GM18499 (cell line): ENCODE measurements at regions not wholly inside any gene's neighbourhood (a gene's known extent, or its start where the extent isn't known, plus 50 kb on each side); places are given as distances from the start of the nearest gene placed in this dataset.
"Not testable (repeated sequence)": the region's sequence is repeated elsewhere in the genome, so short reads cannot be mapped to it uniquely, and the experiment has no call there.

ENCODE experiments used
- ATAC-seq: cut with Tn5 transposase; IDR thresholded peaks from one replicate; pipeline ENCODE4 v1.9.1; 2021; ENCODE audit warnings: moderate number of reproducible peaks; ENCODE audit not compliant: insufficient read depth, unreplicated experiment

- no peak for ATAC-seq
These were observed 269.4 kb downstream of the AMY1C start for GRCh38 chr1:104018922-104019674.

DNA sequence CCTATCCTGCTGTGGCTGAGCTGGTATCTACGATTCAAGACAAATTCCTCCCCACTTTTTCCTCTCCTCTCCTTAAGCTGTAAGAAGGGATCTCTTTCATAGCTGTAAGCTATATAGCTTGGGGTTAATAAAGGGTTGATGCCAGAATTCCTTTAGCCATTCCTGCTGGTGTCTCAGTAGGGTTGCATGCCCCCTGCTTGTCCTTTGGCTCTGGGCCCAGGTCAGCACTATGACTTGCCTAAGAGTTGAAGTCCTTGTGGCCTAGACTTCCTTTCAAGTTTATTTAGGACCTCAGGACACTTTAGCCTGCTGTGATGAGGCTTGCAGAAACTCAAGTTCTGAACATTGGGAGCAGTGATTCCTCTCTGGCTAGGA is 270.0 kb downstream of the AMY1C start:
- ATAC-seq, result no peak

GRCh38 chr1:104028416-104029035 is 278.8 kb downstream of the AMY1C start:
- ATAC-seq, result no peak

DNA sequence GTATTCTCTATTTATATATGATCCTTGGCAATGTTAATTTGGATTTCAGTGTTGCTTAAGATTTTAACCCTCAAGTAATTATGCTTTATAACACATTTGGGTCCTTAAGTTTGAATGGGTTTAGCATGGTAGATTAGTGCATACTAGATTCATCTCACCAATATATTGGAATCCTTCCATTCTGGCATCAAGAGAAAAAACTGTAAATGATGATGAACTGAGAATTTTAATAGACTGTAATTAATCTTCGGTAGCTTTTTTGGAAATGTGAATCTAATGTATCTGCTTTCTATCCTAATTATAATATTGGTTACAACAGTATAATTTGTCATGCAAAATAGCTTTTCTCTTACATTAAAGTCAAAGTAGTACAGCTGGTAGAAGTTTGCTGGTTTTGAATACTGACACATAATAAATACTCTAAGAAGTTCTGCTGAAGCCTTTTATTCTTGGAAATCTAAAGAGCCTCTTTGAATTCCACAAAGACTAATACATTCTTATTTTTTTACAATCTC is 279.8 kb downstream of the AMY1C start:
- ATAC-seq, result no peak

DNA sequence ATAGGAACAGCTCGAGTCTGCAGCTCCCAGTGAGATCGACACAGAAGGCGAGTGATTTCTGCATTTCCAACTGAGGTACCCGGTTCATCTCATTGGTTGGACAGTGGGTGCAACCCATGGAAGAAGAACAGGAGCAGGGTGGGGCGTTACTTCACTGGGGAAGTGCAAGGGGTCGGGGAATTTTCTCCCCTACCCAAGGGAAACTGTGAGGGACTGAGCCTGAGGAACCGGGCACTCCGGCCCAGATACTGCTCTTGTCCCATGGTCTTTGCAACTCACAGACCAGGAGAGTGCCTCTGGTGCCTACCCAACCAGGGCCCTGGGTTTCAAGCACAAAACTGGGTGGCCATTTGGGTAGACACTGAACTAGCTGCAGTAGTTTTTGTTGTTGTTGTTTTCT is 307.1 kb downstream of the AMY1C start:
- no peak for ATAC-seq

- not testable (repeated sequence) for ATAC-seq
These were observed 307.7 kb downstream of the AMY1C start for GRCh38 chr1:104057219-104057898.

DNA sequence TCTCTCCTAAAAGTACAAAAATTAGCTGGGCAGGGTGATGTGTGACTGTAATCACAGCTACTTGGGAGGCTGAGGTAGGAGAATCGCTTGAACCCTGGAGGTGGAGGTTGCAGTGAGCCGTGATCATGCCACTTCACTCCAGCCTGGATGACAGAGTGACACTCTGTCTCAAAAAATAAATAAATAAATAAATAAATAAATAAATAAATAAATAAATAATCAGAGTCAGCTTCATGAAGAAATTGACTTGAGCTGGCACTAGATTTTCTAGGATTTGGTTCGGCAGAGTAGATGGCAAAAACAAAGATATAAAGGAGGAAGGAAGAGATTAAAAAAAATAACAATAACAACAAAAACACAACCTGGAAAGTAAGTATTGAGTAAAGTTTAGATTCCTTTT is 311.9 kb downstream of the AMY1C start:
- not testable (repeated sequence) for ATAC-seq

DNA sequence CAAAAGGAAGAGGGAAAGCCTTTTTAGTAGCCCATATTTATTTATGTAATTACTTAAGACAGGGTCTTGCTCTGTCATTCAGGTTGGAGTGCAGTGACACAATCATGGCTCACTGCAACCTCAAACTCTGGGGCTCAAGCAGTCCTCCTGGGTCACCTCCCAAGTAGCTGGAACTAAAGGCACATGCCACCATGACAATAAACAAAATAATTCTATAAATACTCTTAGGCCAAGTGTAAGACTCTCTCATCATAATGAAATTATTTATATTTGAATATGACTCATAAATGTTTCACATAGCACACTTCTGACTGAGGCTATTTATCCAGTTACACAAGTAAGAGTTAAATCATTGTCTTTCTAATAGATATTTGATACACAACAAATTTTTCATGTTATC is 314.7 kb downstream of the AMY1C start:
- ATAC-seq, result no peak

- no peak for ATAC-seq
These were observed 323.2 kb downstream of the AMY1C start for GRCh38 chr1:104072915-104073371.

- no peak for ATAC-seq
These were observed 323.8 kb downstream of the AMY1C start for GRCh38 chr1:104073463-104073902.

DNA sequence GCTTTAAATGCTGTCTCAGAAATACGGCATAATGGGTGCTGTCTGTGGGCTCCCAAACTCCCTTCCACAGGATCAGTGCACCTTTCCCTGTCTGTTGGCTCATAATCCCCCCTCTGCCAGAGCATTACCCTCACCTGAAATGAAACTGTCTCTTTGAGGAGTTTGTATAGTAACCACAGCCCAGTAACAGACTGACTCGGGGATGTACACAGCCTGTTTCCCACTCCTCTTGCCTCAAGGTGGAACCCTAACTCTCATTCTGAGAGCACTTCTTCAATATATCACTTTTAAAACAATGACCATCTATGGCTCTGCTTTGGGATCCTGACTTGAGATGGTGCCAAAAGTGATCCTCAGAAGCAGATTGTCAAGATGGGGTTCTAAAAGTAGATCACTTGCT is 332.5 kb downstream of the AMY1C start:
- ATAC-seq, result no peak

- ATAC-seq, result no peak
These were observed 334.7 kb downstream of the AMY1C start for GRCh38 chr1:104084380-104084779.

GRCh38 chr1:104092698-104093097 is 343.0 kb downstream of the AMY1C start:
- no peak for ATAC-seq

DNA sequence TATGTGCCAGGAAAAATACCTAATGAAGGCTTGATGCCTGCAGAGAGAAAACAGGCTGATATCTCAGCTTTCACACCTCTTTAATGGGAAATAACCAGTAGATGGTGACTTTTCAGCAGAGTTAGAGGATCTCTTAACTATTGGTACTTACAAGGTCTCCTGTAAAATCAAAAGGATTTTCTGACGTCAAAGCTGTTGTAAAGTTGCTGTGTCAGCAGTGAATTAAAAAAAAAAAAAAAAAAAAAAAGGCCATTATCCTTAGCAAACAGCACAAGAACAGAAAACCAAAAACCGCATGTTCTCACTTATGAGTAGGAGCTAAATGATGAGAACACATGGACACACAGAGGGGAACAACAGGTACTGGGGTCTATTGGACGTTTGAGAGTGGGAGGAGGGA is 349.1 kb downstream of the AMY1C start:
- ATAC-seq, result no peak

GRCh38 chr1:104100115-104100514 is 350.4 kb downstream of the AMY1C start:
- no peak for ATAC-seq

DNA sequence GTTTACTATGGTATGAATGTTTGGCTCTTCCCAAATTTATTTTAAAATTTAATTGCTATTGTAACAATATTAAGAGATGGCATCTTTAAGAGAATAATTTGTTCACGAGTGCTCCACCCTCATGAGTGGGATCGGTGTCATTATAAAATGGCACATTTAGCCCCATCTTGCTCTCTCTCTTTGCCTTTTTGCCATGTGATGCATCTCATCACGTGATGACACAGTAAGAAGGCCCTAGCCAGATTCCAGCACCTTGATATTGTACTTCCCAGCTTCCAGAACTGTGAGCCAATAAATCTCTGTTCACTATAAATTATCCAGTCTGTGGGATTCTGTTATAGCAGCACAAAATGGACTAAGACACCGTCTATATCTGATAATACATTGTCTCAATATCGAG is 355.8 kb downstream of the AMY1C start:
- ATAC-seq, result no peak

DNA sequence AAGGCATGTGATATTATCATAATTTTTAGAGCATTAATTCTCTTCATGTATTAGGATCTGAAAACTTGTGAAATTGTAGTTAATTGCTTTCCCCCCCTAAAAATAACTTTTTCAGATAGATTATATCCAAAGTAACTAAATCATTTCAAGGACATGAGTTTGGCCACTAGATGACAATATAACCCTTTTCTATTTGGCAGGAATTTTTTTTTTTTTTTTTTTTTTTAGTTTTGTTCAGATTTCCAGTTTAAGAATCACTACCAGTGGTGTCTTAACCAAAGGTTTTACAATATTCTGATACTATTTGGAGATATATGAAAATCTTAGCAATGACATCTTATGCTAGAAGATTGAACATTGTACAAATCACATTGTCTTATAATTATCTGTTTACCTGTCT is 370.8 kb downstream of the AMY1C start:
- ATAC-seq, result no peak

GRCh38 chr1:104121271-104121670 is 371.6 kb downstream of the AMY1C start:
- no peak for ATAC-seq

GRCh38 chr1:104125266-104125665 is 375.6 kb downstream of the AMY1C start:
- ATAC-seq, result no peak

- ATAC-seq, result no peak
These were observed 376.3 kb downstream of the AMY1C start for GRCh38 chr1:104125970-104126369.

DNA sequence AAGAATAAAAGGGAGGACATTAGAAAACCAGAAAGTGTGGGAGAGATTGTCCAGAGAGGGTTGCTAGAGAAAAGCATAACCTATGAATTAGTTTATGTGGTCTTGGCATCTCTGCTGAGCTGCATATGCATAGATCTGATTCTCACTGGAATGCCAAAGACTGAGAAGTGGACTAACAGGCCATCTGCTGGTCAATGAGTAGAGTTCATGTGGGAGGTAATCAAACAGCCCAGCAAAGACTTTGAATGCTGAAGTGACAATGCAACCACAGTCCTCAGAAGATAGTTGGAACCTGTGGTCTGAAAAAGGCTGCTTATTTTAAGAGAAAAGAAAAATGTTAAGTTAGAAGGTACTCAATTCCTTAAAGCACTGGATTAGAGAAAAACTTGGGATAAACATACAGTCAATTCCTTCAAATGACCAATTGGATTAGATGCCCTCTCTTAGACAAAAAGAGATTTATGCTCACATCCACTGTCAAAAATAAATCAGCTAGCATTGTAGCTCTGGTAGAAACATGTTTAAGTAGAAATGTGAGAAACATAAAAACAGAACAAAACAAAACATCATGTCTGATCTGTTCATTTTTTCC is 382.8 kb downstream of the AMY1C start:
- ATAC-seq, result no peak
